Progenitor cell of endocrine pancreas (in vitro differentiated cells): ENCODE measurements at regions not wholly inside any gene's neighbourhood (a gene's known extent, or its start where the extent isn't known, plus 50 kb on each side); places are given as distances from the start of the nearest gene placed in this dataset.
"Not testable (repeated sequence)": the region's sequence is repeated elsewhere in the genome, so short reads cannot be mapped to it uniquely, and the experiment has no call there.

Source experiments
- DNase-seq: peaks from one replicate; pipeline ENCODE4 v3.0.0; 2021; ENCODE audit warnings: low spot score; ENCODE audit not compliant: unreplicated experiment
- H3K27ac Mint-ChIP-seq: 2 replicates; pipeline ENCODE4 v1.8.0; 2021; ENCODE audit warnings: mild to moderate bottlenecking, moderate library complexity, mixed read lengths
- H3K27me3 Mint-ChIP-seq: 2 replicates; pipeline ENCODE4 v1.8.0; 2021; ENCODE audit warnings: mixed read lengths
- H3K36me3 Mint-ChIP-seq: 2 replicates; pipeline ENCODE4 v1.8.0; 2022; ENCODE audit warnings: mixed read lengths; ENCODE audit not compliant: insufficient read depth
- H3K4me1 Mint-ChIP-seq: 2 replicates; pipeline ENCODE4 v1.8.0; 2021; ENCODE audit warnings: low read depth, mixed read lengths
- H3K4me3 Mint-ChIP-seq: 2 replicates; pipeline ENCODE4 v1.8.0; 2021; ENCODE audit warnings: low read depth, mild to moderate bottlenecking, moderate library complexity, mixed read lengths
- H3K9me3 Mint-ChIP-seq: 2 replicates; pipeline ENCODE4 v1.8.0; 2021; ENCODE audit warnings: low read depth, mixed read lengths
- CTCF ChIP-seq: fragments of 200-600 bp; sonication (generic); IDR thresholded peaks from one replicate; pipeline ENCODE4 v1.5.0; 2021; ENCODE audit warnings: antibody characterized with exemption, mild to moderate bottlenecking; ENCODE audit not compliant: unreplicated experiment

- no peak overlapping the region for H3K27ac Mint-ChIP-seq
- H3K36me3 Mint-ChIP-seq, result no peaks in the 10 kb centered on the region
- no peak overlapping the region for H3K4me3 Mint-ChIP-seq
- no peak for DNase-seq
- TF ChIP-seq CTCF, result no peak
- peaks cover 15% of the 10 kb centered on the region for H3K4me1 Mint-ChIP-seq
- H3K9me3 Mint-ChIP-seq, result no peaks in the 10 kb centered on the region
- peaks cover 27% of the 10 kb centered on the region for H3K27me3 Mint-ChIP-seq
Measured at GRCh38 chr4:120000591-120001296, 65.9 kb downstream of the MAD2L1 start.

GRCh38 chr4:119996024-119996423 lies 70.6 kb downstream of the MAD2L1 start:
- not testable (repeated sequence) for H3K4me3 Mint-ChIP-seq, H3K9me3 Mint-ChIP-seq, H3K27ac Mint-ChIP-seq, H3K36me3 Mint-ChIP-seq, DNase-seq
- Mint-ChIP-seq H3K4me1 (peaks cover 16% of the 10 kb centered on the region), H3K27me3 (peaks cover 52% of the 10 kb centered on the region)

GRCh38 chr4:119984996-119985395 lies 81.7 kb downstream of the MAD2L1 start:
- Mint-ChIP-seq H3K4me3 (no peak overlapping the region), H3K36me3 (no peaks in the 10 kb centered on the region), H3K27ac (no peak overlapping the region), H3K27me3 (no peaks in the 10 kb centered on the region), H3K9me3 (no peaks in the 10 kb centered on the region), H3K4me1 (peaks cover 9% of the 10 kb centered on the region)
- TF ChIP-seq CTCF, result no peak
- DNase-seq, result no peak

- Mint-ChIP-seq H3K27me3 (no peaks in the 10 kb centered on the region), H3K4me1 (peaks cover 12% of the 10 kb centered on the region), H3K9me3 (no peaks in the 10 kb centered on the region), H3K4me3 (no peak overlapping the region), H3K27ac (no peak overlapping the region), H3K36me3 (no peaks in the 10 kb centered on the region)
- no peak for TF ChIP-seq CTCF
- DNase-seq, result no peak
Measured at GRCh38 chr4:119982756-119983155, 83.9 kb downstream of the MAD2L1 start.

- Mint-ChIP-seq H3K9me3 (no peaks in the 10 kb centered on the region), H3K27me3 (no peaks in the 10 kb centered on the region), H3K36me3 (no peaks in the 10 kb centered on the region), H3K4me3 (no peak overlapping the region), H3K4me1 (peaks cover 12% of the 10 kb centered on the region), H3K27ac (no peak overlapping the region)
- DNase-seq, result no peak
- TF ChIP-seq CTCF, result no peak
Measured at GRCh38 chr4:119980456-119980855, 86.2 kb downstream of the MAD2L1 start.
